ENCODE measurements at regions not wholly inside any gene's neighbourhood (a gene's known extent, or its start where the extent isn't known, plus 50 kb on each side); places are given as distances from the start of the nearest gene placed in this dataset.

- DNase-seq, result no peak
Measured at GRCh38 chr2:57908736-57909161, 137.9 kb upstream of the VRK2 start.

- DNase-seq, result no peak
Measured at GRCh38 chr2:57918126-57918525, 128.5 kb upstream of the VRK2 start.

- no peak for DNase-seq
Measured at GRCh38 chr2:57920342-57920939, 126.2 kb upstream of the VRK2 start.

GRCh38 chr2:57934659-57935058, 111.9 kb upstream of the VRK2 start:
- no peak for DNase-seq

- DNase-seq, result no peak
Measured at GRCh38 chr2:57936216-57936615, 110.4 kb upstream of the VRK2 start.

- no peak for DNase-seq
Measured at GRCh38 chr2:57937456-57937855, 109.2 kb upstream of the VRK2 start.

- no peak for DNase-seq
Measured at GRCh38 chr2:57941816-57942215, 104.8 kb upstream of the VRK2 start.

- no peak for DNase-seq
Measured at GRCh38 chr2:57943315-57943714, 103.3 kb upstream of the VRK2 start.

- no peak for DNase-seq
Measured at GRCh38 chr2:57947398-57947797, 99.2 kb upstream of the VRK2 start.

GRCh38 chr2:57954020-57954419, 92.6 kb upstream of the VRK2 start:
- no peak for DNase-seq

- no peak for DNase-seq
Measured at GRCh38 chr2:57957238-57957637, 89.4 kb upstream of the VRK2 start.

GRCh38 chr2:57959390-57959789, 87.2 kb upstream of the VRK2 start:
- DNase-seq, result no peak

- no peak for DNase-seq
Measured at GRCh38 chr2:57962861-57963260, 83.7 kb upstream of the VRK2 start.

- no peak for DNase-seq
Measured at GRCh38 chr2:57965219-57965618, 81.4 kb upstream of the VRK2 start.

GRCh38 chr2:57965961-57966360, 80.6 kb upstream of the VRK2 start:
- DNase-seq, result no peak

- DNase-seq, result no peak
Measured at GRCh38 chr2:57973621-57974186, 72.9 kb upstream of the VRK2 start.

- DNase-seq, result no peak
Measured at GRCh38 chr2:57979158-57979557, 67.4 kb upstream of the VRK2 start.

- DNase-seq, result no peak
Measured at GRCh38 chr2:57981083-57981768, 65.4 kb upstream of the VRK2 start.

GRCh38 chr2:57987835-57988573, 58.6 kb upstream of the VRK2 start:
- DNase-seq, result no peak

GRCh38 chr2:57990118-57990725, 56.4 kb upstream of the VRK2 start:
- DNase-seq, result no peak

Measured in amygdala (tissue), 56 donors.